Right atrium auricular region (tissue), 2 donors: ENCODE measurements at regions not wholly inside any gene's neighbourhood (a gene's known extent, or its start where the extent isn't known, plus 50 kb on each side); places are given as distances from the start of the nearest gene placed in this dataset.

Experiments used
- DNase-seq: peaks from one replicate; pipeline ENCODE4 v3.0.0-alpha.2; 2019; ENCODE audit warnings: low spot score
- H3K27ac ChIP-seq, 2 donors: fragments of 200-600 bp; sonication (generic); 1 replicate in 1 of 2; 2 replicates in 1 of 2; pipeline ENCODE4 v1.5.1; 2016 to 2019
- H3K27me3 ChIP-seq, 2 donors: fragments of 200-600 bp; sonication (generic); one replicate each; pipeline versions ENCODE4 v1.5.1 to v1.6.0; 2017 to 2019
- H3K36me3 ChIP-seq: fragments of 200-600 bp; sonication (generic); one replicate; pipeline ENCODE4 v1.5.1; 2016
- H3K4me1 ChIP-seq, 2 donors: fragments of 200-600 bp; sonication (generic); one replicate each; pipeline versions ENCODE4 v1.5.1 to v1.6.0; 2017 to 2019
- H3K4me3 ChIP-seq, 2 donors: fragments of 200-600 bp; sonication (generic); 1 replicate in 1 of 2; 2 replicates in 1 of 2; pipeline ENCODE4 v1.5.1; 2017 to 2019; ENCODE audit warnings: mild to moderate bottlenecking in 1 of 2, moderate library complexity in 1 of 2
- H3K9me3 ChIP-seq, 2 donors: fragments of 200-600 bp; sonication (generic); one replicate each; pipeline ENCODE4 v1.5.1; 2019
- TF ChIP-seq, protein P1 (sequence below), 2 donors: fragments of 200-600 bp; sonication (generic); IDR thresholded peaks; one replicate each; pipeline ENCODE4 v1.5.1; 2019; ENCODE audit warnings: antibody characterized with exemption in 2 of 2

DNA sequence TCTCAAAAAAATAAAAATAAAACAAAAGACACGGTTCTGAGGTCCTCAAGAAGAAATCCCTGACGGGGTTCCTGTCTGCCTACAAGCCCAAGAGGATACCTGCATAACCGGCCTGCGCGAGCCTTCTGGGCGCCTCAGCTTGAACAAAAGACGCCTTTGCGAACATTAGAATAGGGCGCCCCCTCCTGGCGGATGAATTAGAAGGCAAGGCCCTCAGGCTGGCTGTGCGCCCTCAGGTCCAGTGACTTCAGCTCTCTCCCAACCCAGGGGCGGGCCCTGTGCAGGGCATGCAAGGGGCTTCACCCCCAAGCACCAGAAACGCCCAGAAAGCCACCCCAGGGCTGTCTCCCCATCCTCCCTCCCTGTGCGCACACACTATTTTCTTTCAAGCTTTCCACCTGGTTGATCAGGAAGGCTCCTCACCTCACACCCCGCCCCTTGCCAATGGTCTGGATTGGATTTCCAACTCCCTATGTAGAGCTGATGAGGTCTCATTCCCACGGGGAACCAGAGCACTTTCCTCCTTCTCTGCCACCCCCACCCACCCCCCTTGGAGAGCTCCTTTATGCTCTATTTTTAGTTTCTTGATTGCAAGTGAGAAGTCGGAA is 273.3 kb downstream of the BUD13 start:
- Histone ChIP-seq H3K27me3 (no peaks in the 10 kb centered on the region), H3K4me3 (no peak overlapping the region), H3K27ac (no peak overlapping the region), H3K36me3 (no peaks in the 10 kb centered on the region), H3K4me1 (peaks cover 0 to 13% of the 10 kb centered on the region in 2 donors), H3K9me3 (no peaks in the 10 kb centered on the region)
- TF ChIP-seq, protein P1, sequence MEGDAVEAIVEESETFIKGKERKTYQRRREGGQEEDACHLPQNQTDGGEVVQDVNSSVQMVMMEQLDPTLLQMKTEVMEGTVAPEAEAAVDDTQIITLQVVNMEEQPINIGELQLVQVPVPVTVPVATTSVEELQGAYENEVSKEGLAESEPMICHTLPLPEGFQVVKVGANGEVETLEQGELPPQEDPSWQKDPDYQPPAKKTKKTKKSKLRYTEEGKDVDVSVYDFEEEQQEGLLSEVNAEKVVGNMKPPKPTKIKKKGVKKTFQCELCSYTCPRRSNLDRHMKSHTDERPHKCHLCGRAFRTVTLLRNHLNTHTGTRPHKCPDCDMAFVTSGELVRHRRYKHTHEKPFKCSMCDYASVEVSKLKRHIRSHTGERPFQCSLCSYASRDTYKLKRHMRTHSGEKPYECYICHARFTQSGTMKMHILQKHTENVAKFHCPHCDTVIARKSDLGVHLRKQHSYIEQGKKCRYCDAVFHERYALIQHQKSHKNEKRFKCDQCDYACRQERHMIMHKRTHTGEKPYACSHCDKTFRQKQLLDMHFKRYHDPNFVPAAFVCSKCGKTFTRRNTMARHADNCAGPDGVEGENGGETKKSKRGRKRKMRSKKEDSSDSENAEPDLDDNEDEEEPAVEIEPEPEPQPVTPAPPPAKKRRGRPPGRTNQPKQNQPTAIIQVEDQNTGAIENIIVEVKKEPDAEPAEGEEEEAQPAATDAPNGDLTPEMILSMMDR (IDR thresholded peaks at IDR 0.05) = peak; percentile 31 to 68
- peak; percentile 66 for DNase-seq

DNA sequence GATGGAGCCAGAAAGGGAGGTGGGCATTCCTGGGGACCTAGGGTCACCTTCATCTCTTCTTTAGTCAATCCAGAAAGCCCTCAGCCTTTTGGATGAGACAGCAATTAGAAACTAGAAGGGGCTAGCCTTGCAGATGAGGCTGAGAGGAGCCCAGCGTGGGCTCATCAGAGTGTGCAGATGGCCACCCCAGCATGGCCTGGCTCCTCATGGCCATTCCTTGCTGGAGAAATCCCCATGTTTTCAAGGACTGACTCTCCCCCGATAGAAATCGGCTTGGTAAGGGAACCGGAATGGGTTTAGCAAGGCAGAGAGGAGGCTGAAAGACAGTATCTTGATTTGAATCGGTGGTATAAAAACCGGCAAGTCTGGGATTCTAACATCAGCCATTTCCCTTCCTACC is 274.6 kb downstream of the BUD13 start:
- H3K4me1 ChIP-seq = peaks cover 0 to 13% of the 10 kb centered on the region in 2 donors
- no peaks in the 10 kb centered on the region for H3K9me3 ChIP-seq
- TF ChIP-seq, protein P1 (IDR thresholded peaks at IDR 0.05) = no peak
- no peaks in the 10 kb centered on the region for H3K36me3 ChIP-seq
- H3K4me3 ChIP-seq = no peak overlapping the region
- no peaks in the 10 kb centered on the region for H3K27me3 ChIP-seq
- DNase-seq = no peak
- H3K27ac ChIP-seq = no peak overlapping the region

DNA sequence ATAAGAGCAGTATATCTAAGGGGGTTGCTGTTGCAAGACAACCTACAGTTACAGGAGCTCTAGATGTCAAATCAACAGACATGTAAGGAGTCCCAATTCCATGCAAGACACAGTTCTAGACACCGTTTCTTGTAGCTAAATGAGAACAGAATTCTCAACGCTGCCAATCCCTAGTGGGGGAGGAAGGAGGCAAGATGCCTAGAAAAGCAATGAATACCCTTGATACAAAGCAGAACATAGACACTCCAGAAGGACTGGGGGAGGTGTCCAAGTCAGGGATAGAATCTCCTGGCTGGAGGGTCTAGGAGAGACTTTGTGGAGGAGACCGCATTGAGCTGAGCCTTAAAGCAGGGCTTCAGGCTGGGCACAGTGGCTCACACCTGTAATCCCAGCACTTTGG is 280.2 kb downstream of the BUD13 start:
- no peak for DNase-seq
- H3K4me1 ChIP-seq = no peaks in the 10 kb centered on the region
- H3K4me3 ChIP-seq = no peak overlapping the region
- no peaks in the 10 kb centered on the region for H3K36me3 ChIP-seq
- H3K9me3 ChIP-seq = no peaks in the 10 kb centered on the region
- TF ChIP-seq, protein P1 (IDR thresholded peaks at IDR 0.05) = no peak
- H3K27me3 ChIP-seq = peaks cover 0 to 5% of the 10 kb centered on the region in 2 donors
- no peak overlapping the region for H3K27ac ChIP-seq

DNA sequence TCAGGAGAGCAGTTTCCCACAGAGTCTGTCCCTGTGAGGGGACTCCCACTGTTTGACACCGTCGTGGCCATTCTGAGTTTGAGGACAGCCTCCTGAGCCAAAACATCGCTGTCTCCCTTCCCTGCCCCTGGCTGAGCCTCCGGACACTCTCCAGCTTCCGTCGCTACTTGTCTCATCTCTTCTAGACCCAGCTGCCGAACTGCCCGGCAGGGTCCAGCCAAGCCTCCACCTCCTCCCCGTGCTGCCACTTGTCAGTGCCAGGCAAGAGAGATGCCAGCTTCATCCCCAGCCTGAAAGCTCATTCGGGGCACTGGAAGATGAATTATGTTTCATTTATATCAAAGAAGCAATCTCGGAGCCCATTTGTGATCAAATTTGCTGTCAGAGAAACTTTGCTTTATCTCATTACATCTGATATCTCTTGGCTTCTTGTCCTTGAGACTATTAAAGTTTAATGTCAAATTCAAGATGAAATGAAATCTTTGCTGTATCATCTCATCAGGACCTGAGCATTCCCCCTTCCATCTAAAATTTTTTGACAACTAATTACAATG is 283.9 kb downstream of the BUD13 start:
- Histone ChIP-seq H3K9me3 (no peaks in the 10 kb centered on the region), H3K36me3 (no peaks in the 10 kb centered on the region), H3K27me3 (peaks cover 0 to 5% of the 10 kb centered on the region in 2 donors), H3K4me3 (no peak overlapping the region), H3K27ac (no peak overlapping the region), H3K4me1 (no peaks in the 10 kb centered on the region)
- TF ChIP-seq, protein P1 (IDR thresholded peaks at IDR 0.05) = no peak
- no peak for DNase-seq

DNA sequence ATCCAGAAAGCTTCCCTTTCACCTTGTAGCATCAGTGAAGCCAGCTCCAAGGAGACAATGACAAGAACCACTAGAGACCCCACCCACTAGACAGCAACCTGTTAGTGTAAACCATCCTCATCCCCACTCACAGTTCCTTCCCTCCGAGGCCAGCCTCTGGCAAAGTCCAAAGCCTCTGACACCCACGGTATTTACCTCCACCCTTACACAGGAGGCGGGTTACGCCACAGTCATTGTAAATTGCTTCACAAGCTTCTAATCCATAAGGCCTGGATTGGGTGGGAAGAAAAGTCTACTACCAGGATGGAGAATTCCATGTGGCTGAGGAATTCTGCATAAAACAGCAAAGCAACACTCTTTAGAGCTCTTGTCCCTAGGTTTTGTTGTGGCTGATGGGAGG is 287.4 kb downstream of the BUD13 start:
- no peak for DNase-seq
- Histone ChIP-seq H3K36me3 (no peaks in the 10 kb centered on the region), H3K4me1 (no peaks in the 10 kb centered on the region), H3K4me3 (no peak overlapping the region), H3K9me3 (no peaks in the 10 kb centered on the region), H3K27ac (no peak overlapping the region), H3K27me3 (peaks cover 0 to 5% of the 10 kb centered on the region in 2 donors)
- TF ChIP-seq, protein P1 (IDR thresholded peaks at IDR 0.05) = no peak

DNA sequence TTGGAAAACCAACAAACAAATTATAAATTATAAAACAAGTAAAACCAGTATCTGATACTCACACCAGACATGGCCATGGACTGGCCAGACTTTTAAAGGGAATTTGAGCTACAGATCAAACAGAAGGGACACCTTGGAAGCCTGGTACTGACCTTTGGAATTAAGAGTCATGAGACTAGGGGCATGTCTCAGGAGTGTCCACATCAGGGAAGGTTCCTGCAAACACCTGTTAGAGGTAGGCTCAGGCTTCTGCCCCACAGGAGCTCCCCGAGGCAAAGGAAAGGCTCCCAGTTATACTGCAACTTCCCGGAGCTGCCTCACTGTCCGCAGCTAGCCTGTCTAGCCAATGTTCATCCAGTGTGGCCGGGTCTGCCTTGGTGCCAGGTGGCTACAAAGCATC is 290.1 kb downstream of the BUD13 start:
- H3K27me3 ChIP-seq = peaks cover 0 to under 1% of the 10 kb centered on the region in 2 donors
- H3K4me3 ChIP-seq = no peak overlapping the region
- TF ChIP-seq, protein P1 (IDR thresholded peaks at IDR 0.05) = no peak
- no peak overlapping the region for H3K27ac ChIP-seq
- H3K9me3 ChIP-seq = no peaks in the 10 kb centered on the region
- no peak for DNase-seq
- no peaks in the 10 kb centered on the region for H3K36me3 ChIP-seq
- no peaks in the 10 kb centered on the region for H3K4me1 ChIP-seq
